ENCODE measurements at regions not wholly inside any gene's neighbourhood (a gene's known extent, or its start where the extent isn't known, plus 50 kb on each side); places are given as distances from the start of the nearest gene placed in this dataset.

GRCh38 chr1:91148641-91149069 is 126.8 kb upstream of the ZNF644 start:
- peak; percentile 88 for ATAC-seq
- no peaks in the 10 kb centered on the region for H3K36me3 ChIP-seq (ENCODE audit: low read depth)
- H3K4me1 ChIP-seq (ENCODE audit: low read depth), result peaks cover 7% of the 10 kb centered on the region
- H3K4me3 ChIP-seq, result no peak overlapping the region
- DNase-seq, result peak in 1 of 3 donors; percentile 48
- no peaks in the 10 kb centered on the region for H3K9me3 ChIP-seq
- no peak for TF ChIP-seq CTCF (IDR thresholded peaks at IDR 0.05)
- intact Hi-C loops (cut with DNase I, micrococcal nuclease), result no loop called here

GRCh38 chr1:91141858-91142257 is 120.0 kb upstream of the ZNF644 start:
- Histone ChIP-seq H3K36me3 (ENCODE audit: low read depth) (no peaks in the 10 kb centered on the region), H3K4me1 (ENCODE audit: low read depth) (no peaks in the 10 kb centered on the region), H3K4me3 (no peak overlapping the region), H3K9me3 (no peaks in the 10 kb centered on the region)
- no peak for TF ChIP-seq CTCF (IDR thresholded peaks at IDR 0.05)
- DNase-seq, result no peak
- intact Hi-C loops (cut with DNase I, micrococcal nuclease), result no loop called here
- ATAC-seq, result no peak

- Histone ChIP-seq H3K36me3 (ENCODE audit: low read depth) (no peaks in the 10 kb centered on the region), H3K9me3 (no peaks in the 10 kb centered on the region), H3K4me1 (ENCODE audit: low read depth) (peaks cover 6% of the 10 kb centered on the region), H3K4me3 (no peak overlapping the region)
- DNase-seq (no peak), ATAC-seq (no peak)
- intact Hi-C loops (cut with DNase I, micrococcal nuclease), result no loop called here
- no peak for TF ChIP-seq CTCF (IDR thresholded peaks at IDR 0.05)
Measured at GRCh38 chr1:91138959-91139358, 117.1 kb upstream of the ZNF644 start.

GRCh38 chr1:91137173-91137852 is 115.5 kb upstream of the ZNF644 start:
- H3K4me3 ChIP-seq, result no peak overlapping the region
- peaks cover 14% of the 10 kb centered on the region for H3K4me1 ChIP-seq (ENCODE audit: low read depth)
- ATAC-seq, result no peak
- intact Hi-C loops (cut with DNase I, micrococcal nuclease), result no loop called here
- no peaks in the 10 kb centered on the region for H3K36me3 ChIP-seq (ENCODE audit: low read depth)
- DNase-seq, result no peak
- H3K9me3 ChIP-seq, result no peaks in the 10 kb centered on the region
- no peak for TF ChIP-seq CTCF (IDR thresholded peaks at IDR 0.05)

- no peak for TF ChIP-seq CTCF (IDR thresholded peaks at IDR 0.05)
- intact Hi-C loops (cut with DNase I, micrococcal nuclease), result no loop called here
- ATAC-seq, result no peak
- no peaks in the 10 kb centered on the region for H3K36me3 ChIP-seq (ENCODE audit: low read depth)
- DNase-seq, result no peak
- H3K4me1 ChIP-seq (ENCODE audit: low read depth), result peaks cover 14% of the 10 kb centered on the region
- no peak overlapping the region for H3K4me3 ChIP-seq
- no peaks in the 10 kb centered on the region for H3K9me3 ChIP-seq
Measured at GRCh38 chr1:91135799-91136198, 114.0 kb upstream of the ZNF644 start.

GRCh38 chr1:91133248-91133647 is 111.4 kb upstream of the ZNF644 start:
- intact Hi-C loops (cut with DNase I, micrococcal nuclease), result no loop called here
- DNase-seq (peak in 2 of 3 donors; percentile 52 to 63), ATAC-seq (peak; percentile 91)

More at GRCh38 chr1:91133248-91133647, 111.4 kb upstream of the ZNF644 start:
- Histone ChIP-seq H3K9me3 (no peaks in the 10 kb centered on the region), H3K4me1 (ENCODE audit: low read depth) (peaks cover 21% of the 10 kb centered on the region), H3K36me3 (ENCODE audit: low read depth) (no peaks in the 10 kb centered on the region), H3K4me3 (no peak overlapping the region)
- no peak for TF ChIP-seq CTCF (IDR thresholded peaks at IDR 0.05)
